Trophoblast cell (in vitro differentiated cells and primary cell): ENCODE measurements at regions not wholly inside any gene's neighbourhood (a gene's known extent, or its start where the extent isn't known, plus 50 kb on each side); places are given as distances from the start of the nearest gene placed in this dataset.

ENCODE experiments used
- DNase-seq, 2 donors: peaks; one replicate each; pipeline ENCODE4 v3.0.0-alpha.2; 2016
- H2AFZ ChIP-seq: 2 replicates; pipeline ENCODE4 v1.6.1; 2013; ENCODE audit warnings: low read length, moderate library complexity, mild to moderate bottlenecking; ENCODE audit not compliant: insufficient read depth, poor library complexity
- H2AK5ac ChIP-seq: 2 replicates; pipeline ENCODE4 v1.6.1; 2013; ENCODE audit warnings: mild to moderate bottlenecking, low read length
- H2BK120ac ChIP-seq: 2 replicates; pipeline ENCODE4 v1.6.1; 2013; ENCODE audit warnings: low read length, mild to moderate bottlenecking, moderate library complexity; ENCODE audit not compliant: insufficient read depth, poor library complexity
- H2BK12ac ChIP-seq: 2 replicates; pipeline ENCODE4 v1.6.1; 2013; ENCODE audit warnings: mild to moderate bottlenecking, low read length, moderate library complexity
- H2BK5ac ChIP-seq: 2 replicates; pipeline ENCODE4 v1.6.1; 2013; ENCODE audit warnings: low read length, low read depth, moderate library complexity, mild to moderate bottlenecking; ENCODE audit not compliant: poor library complexity
- H3K14ac ChIP-seq: 2 replicates; pipeline ENCODE4 v1.6.1; 2013; ENCODE audit warnings: mild to moderate bottlenecking, low read length
- H3K18ac ChIP-seq: 2 replicates; pipeline ENCODE4 v1.6.1; 2013; ENCODE audit warnings: mild to moderate bottlenecking, low read length
- H3K23ac ChIP-seq: 2 replicates; pipeline ENCODE4 v1.6.1; 2013; ENCODE audit warnings: low read length
- H3K27ac ChIP-seq: 2 replicates; pipeline ENCODE4 v1.5.1; 2013; ENCODE audit warnings: low read depth, mild to moderate bottlenecking, inconsistent platforms, low read length, moderate library complexity
- H3K27me3 ChIP-seq: 2 replicates; pipeline ENCODE4 v1.6.1; 2013; ENCODE audit warnings: inconsistent platforms, mild to moderate bottlenecking, low read length, moderate library complexity; ENCODE audit not compliant: insufficient read depth
- H3K36me3 ChIP-seq, 2 experiments: 1 replicate in 1 of 2; 2 replicates in 1 of 2; pipeline ENCODE4 v1.6.1; 2013; ENCODE audit warnings: low read length in 2 of 2, mild to moderate bottlenecking in 2 of 2, moderate library complexity in 1 of 2; ENCODE audit not compliant: insufficient read depth in 2 of 2, control insufficient read depth in 1 of 2
- H3K4ac ChIP-seq: 2 replicates; pipeline ENCODE4 v1.6.1; 2013; ENCODE audit warnings: low read depth, mild to moderate bottlenecking, low read length, moderate library complexity
- H3K4me1 ChIP-seq, 2 experiments: 1 replicate in 1 of 2; 2 replicates in 1 of 2; pipeline ENCODE4 v1.6.1; 2013; ENCODE audit warnings: low read length in 2 of 2, mild to moderate bottlenecking in 2 of 2, moderate library complexity in 1 of 2; ENCODE audit not compliant: insufficient read depth in 2 of 2, control insufficient read depth in 1 of 2
- H3K4me2 ChIP-seq: 2 replicates; pipeline ENCODE4 v1.6.1; 2013; ENCODE audit warnings: inconsistent platforms, mild to moderate bottlenecking, low read length, moderate library complexity
- H3K4me3 ChIP-seq: 2 replicates; pipeline ENCODE4 v1.5.1; 2013; ENCODE audit warnings: mild to moderate bottlenecking, low read depth, low read length, inconsistent platforms
- H3K79me1 ChIP-seq: one replicate; pipeline ENCODE4 v1.6.1; 2013; ENCODE audit warnings: low read length
- H3K79me2 ChIP-seq: 2 replicates; pipeline ENCODE4 v1.6.1; 2013; ENCODE audit warnings: low read length, mild to moderate bottlenecking; ENCODE audit not compliant: control insufficient read depth, insufficient read depth, poor library complexity
- H3K9ac ChIP-seq: 2 replicates; pipeline ENCODE4 v1.6.1; 2013; ENCODE audit warnings: mild to moderate bottlenecking, low read length
- H3K9me3 ChIP-seq: 2 replicates; pipeline ENCODE4 v1.6.1; 2013; ENCODE audit warnings: low read depth, mild to moderate bottlenecking, control low read depth, inconsistent platforms, low read length; ENCODE audit not compliant: insufficient read depth
- H4K12ac ChIP-seq: 2 replicates; pipeline ENCODE4 v1.6.1; 2013; ENCODE audit warnings: low read depth, mild to moderate bottlenecking, low read length, moderate library complexity
- H4K8ac ChIP-seq: 2 replicates; pipeline ENCODE4 v1.6.1; 2013; ENCODE audit warnings: low read depth, mild to moderate bottlenecking, low read length, moderate library complexity
- H4K91ac ChIP-seq: one replicate; pipeline ENCODE4 v1.6.1; 2013; ENCODE audit warnings: low read depth, mild to moderate bottlenecking, low read length, moderate library complexity
- WGBS: extraction: QIAGEN DNeasy Blood & Tissue Kit; methylation state at CpG from one replicate; pipeline ENCODE4 v1.1.7; 2013; ENCODE audit warnings: missing lambda C conversion rate; ENCODE audit not compliant: insufficient read length, insufficient coverage; ENCODE audit errors: extremely low coverage; 5-methylcytosine and 5-hydroxymethylcytosine counted together

DNA sequence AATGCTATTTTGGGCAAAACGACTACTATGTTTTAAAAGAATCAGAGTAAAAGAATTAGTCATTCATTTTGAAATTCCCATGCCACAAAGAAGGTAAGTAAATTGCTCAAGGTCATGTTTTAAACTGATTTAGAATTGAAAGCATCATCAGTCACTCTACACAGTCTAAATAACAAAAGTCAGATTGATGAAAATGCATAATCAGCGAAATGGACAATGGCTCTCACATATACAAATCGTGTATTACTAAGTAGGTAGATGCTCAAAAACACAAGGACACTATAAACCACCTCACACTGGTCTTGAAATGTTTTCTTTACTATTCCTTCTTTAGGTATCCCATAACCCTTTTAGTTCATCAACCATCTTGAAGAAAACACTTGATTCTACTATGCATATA is 135.4 kb downstream of the OPN5 start:
- Histone ChIP-seq H2AK5ac (no peak overlapping the region), H2BK12ac (no peak overlapping the region), H3K79me1 (no peaks in the 10 kb centered on the region), H3K4me1 (no peaks in the 10 kb centered on the region), H2BK120ac (no peak overlapping the region), H3K9me3 (no peaks in the 10 kb centered on the region), H3K27ac (no peak overlapping the region), H3K14ac (no peak overlapping the region), H3K18ac (no peak overlapping the region), H3K27me3 (no peaks in the 10 kb centered on the region), H4K91ac (no peak overlapping the region), H3K4me2 (no peak overlapping the region), H3K36me3 (no peaks in the 10 kb centered on the region), H3K4me3 (no peak overlapping the region), H3K79me2 (no peaks in the 10 kb centered on the region), H2AFZ (no peak overlapping the region), H4K8ac (no peak overlapping the region), H2BK5ac (no peak overlapping the region), H4K12ac (no peak overlapping the region), H3K9ac (no peak overlapping the region), H3K23ac (no peak overlapping the region), H3K4ac (no peak overlapping the region)
- DNase-seq = no peak
- no CpG with 5 or more reads among the region's 3 CpGs for WGBS

DNA sequence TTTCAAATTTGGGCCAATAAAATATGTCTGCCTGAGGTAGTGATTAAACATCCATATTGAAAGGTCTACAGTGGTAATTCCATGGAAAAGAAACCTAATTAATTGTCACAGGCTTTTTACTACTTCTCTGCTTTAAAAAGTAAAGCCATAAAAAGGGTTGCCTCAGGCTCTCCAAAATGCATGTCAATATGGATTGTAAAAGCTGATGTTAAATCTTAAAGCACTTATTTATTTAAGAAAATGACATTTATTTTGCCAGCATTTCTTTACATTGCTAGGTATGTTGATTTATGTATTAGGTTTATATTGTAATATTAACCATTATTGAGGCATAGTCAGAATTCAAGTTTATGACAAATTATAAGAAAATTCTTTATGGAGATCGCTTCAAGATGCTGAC is 133.2 kb downstream of the OPN5 start:
- no peak overlapping the region for H3K4me2 ChIP-seq
- H3K27me3 ChIP-seq = no peaks in the 10 kb centered on the region
- DNase-seq = no peak
- no peaks in the 10 kb centered on the region for H3K9me3 ChIP-seq
- H3K4ac ChIP-seq = no peak overlapping the region
- no peak overlapping the region for H2BK120ac ChIP-seq
- H2BK12ac ChIP-seq = no peak overlapping the region
- H2BK5ac ChIP-seq = no peak overlapping the region
- no peaks in the 10 kb centered on the region for H3K36me3 ChIP-seq
- H4K91ac ChIP-seq = no peak overlapping the region
- no peak overlapping the region for H3K18ac ChIP-seq
- no peak overlapping the region for H2AFZ ChIP-seq
- no peak overlapping the region for H3K14ac ChIP-seq
- no peaks in the 10 kb centered on the region for H3K79me1 ChIP-seq
- no peak overlapping the region for H3K23ac ChIP-seq
- H3K4me1 ChIP-seq = no peaks in the 10 kb centered on the region
- H4K8ac ChIP-seq = no peak overlapping the region
- no peak overlapping the region for H2AK5ac ChIP-seq
- H3K79me2 ChIP-seq = no peaks in the 10 kb centered on the region
- H3K27ac ChIP-seq = no peak overlapping the region
- no peak overlapping the region for H3K9ac ChIP-seq
- no CpG with 5 or more reads among the region's 1 CpG for WGBS
- H4K12ac ChIP-seq = no peak overlapping the region
- no peak overlapping the region for H3K4me3 ChIP-seq

DNA sequence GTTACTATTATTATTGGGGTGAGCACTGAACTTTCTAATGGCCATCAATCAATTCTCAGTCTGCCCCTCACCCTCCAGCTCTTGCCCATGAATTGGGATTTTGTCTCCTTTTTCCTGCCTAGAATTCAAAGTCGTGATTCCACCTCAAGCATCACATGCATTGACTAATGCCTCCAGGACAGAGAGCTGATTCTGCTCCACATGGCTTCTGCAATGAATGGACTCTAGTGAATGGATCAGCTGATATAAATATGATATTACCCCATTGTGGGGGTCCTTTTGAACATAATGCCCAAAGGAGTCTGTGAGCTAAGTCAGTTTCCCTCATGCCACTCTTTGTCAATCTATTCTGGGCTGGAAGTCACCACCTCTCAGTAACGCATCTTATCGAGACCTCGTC is 126.4 kb downstream of the OPN5 start:
- no CpG with 5 or more reads among the region's 4 CpGs for WGBS

DNA sequence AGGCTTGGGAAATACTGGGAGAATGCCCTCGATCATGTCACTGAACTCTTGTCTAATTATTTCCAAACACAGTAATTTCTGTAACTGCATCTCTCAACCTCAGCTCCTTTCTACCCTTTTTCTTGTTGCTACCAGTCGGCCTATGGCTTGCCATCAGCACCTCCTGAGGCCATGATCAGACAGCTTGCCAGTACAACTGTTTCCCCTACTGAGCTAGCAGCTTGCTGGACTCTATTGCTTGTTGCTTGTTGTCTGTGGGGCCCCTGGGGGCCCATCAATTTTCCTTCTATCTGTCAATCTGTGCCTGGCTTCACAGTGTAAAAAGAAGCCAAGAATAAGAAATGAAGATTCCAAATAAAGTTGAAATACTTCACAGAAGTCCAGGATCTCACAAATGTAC is 123.9 kb downstream of the OPN5 start:
- Histone ChIP-seq H4K91ac (no peak overlapping the region), H3K14ac (no peak overlapping the region), H4K8ac (no peak overlapping the region), H2AK5ac (no peak overlapping the region), H3K79me1 (no peaks in the 10 kb centered on the region), H3K79me2 (no peaks in the 10 kb centered on the region), H2BK12ac (no peak overlapping the region), H3K23ac (no peak overlapping the region), H2AFZ (no peak overlapping the region), H3K4me2 (no peak overlapping the region), H3K27me3 (no peaks in the 10 kb centered on the region), H3K9me3 (no peaks in the 10 kb centered on the region), H2BK5ac (no peak overlapping the region), H3K9ac (no peak overlapping the region), H3K4me1 (no peaks in the 10 kb centered on the region), H3K18ac (no peak overlapping the region), H4K12ac (no peak overlapping the region), H3K4ac (no peak overlapping the region), H3K36me3 (no peaks in the 10 kb centered on the region), H2BK120ac (no peak overlapping the region), H3K4me3 (no peak overlapping the region), H3K27ac (no peak overlapping the region)
- DNase-seq = no peak
- WGBS = no CpG with 5 or more reads among the region's 2 CpGs

More for the DNA sequence above, 126.4 kb downstream of the OPN5 start:
- Histone ChIP-seq H3K9me3 (no peaks in the 10 kb centered on the region), H3K23ac (no peak overlapping the region), H3K18ac (no peak overlapping the region), H2BK120ac (no peak overlapping the region), H3K4ac (no peak overlapping the region), H3K4me3 (no peak overlapping the region), H4K91ac (no peak overlapping the region), H3K4me1 (no peaks in the 10 kb centered on the region), H3K36me3 (no peaks in the 10 kb centered on the region), H2AK5ac (no peak overlapping the region), H4K12ac (no peak overlapping the region), H2AFZ (no peak overlapping the region), H2BK5ac (no peak overlapping the region), H3K9ac (no peak overlapping the region), H3K27me3 (no peaks in the 10 kb centered on the region), H2BK12ac (no peak overlapping the region), H3K79me2 (no peaks in the 10 kb centered on the region), H3K79me1 (no peaks in the 10 kb centered on the region), H3K14ac (no peak overlapping the region), H4K8ac (no peak overlapping the region), H3K4me2 (no peak overlapping the region), H3K27ac (no peak overlapping the region)
- no peak for DNase-seq
